Activated naive CD8-positive, alpha-beta T cell treated with anti-CD3 and anti-CD28 coated beads, Interleukin-2, amount 50 U/mL, for 16 hours (primary cell): ENCODE measurements at regions not wholly inside any gene's neighbourhood (a gene's known extent, or its start where the extent isn't known, plus 50 kb on each side); places are given as distances from the start of the nearest gene placed in this dataset.

ENCODE experiments used
- DNase-seq: peaks from one replicate; pipeline ENCODE4 v3.0.0-alpha.2; 2020; ENCODE audit warnings: low read depth, low spot score

- DNase-seq: no peak
Observed at GRCh38 chr6:5946701-5947100, 60.0 kb downstream of the NRN1 start.

GRCh38 chr6:5946181-5946580 lies 60.5 kb downstream of the NRN1 start:
- DNase-seq: no peak

- no peak for DNase-seq
Observed at GRCh38 chr6:5943591-5943990, 63.1 kb downstream of the NRN1 start.

GRCh38 chr6:5942591-5942990 lies 64.1 kb downstream of the NRN1 start:
- no peak for DNase-seq

- no peak for DNase-seq
Observed at GRCh38 chr6:5941188-5941587, 65.5 kb downstream of the NRN1 start.

GRCh38 chr6:5938934-5939333 lies 67.8 kb downstream of the NRN1 start:
- DNase-seq: no peak

GRCh38 chr6:5937936-5938706 lies 68.6 kb downstream of the NRN1 start:
- DNase-seq: no peak

GRCh38 chr6:5937169-5937909 lies 69.4 kb downstream of the NRN1 start:
- DNase-seq: no peak

GRCh38 chr6:5936631-5937030 lies 70.1 kb downstream of the NRN1 start:
- DNase-seq: no peak

GRCh38 chr6:5936140-5936539 lies 70.6 kb downstream of the NRN1 start:
- no peak for DNase-seq

- no peak for DNase-seq
Observed at GRCh38 chr6:5930968-5931367, 75.8 kb downstream of the NRN1 start.

GRCh38 chr6:5930143-5930770 lies 76.5 kb downstream of the NRN1 start:
- DNase-seq: no peak

- DNase-seq: no peak
Observed at GRCh38 chr6:5923840-5924239, 82.9 kb downstream of the NRN1 start.

GRCh38 chr6:5922230-5922629 lies 84.5 kb downstream of the NRN1 start:
- DNase-seq: no peak

- no peak for DNase-seq
Observed at GRCh38 chr6:5909721-5910120, 97.0 kb downstream of the NRN1 start.

- no peak for DNase-seq
Observed at GRCh38 chr6:5906842-5907241, 99.9 kb downstream of the NRN1 start.

- no peak for DNase-seq
Observed at GRCh38 chr6:5906340-5906670, 100.4 kb downstream of the NRN1 start.

- DNase-seq: no peak
Observed at GRCh38 chr6:5905431-5906339, 101.0 kb downstream of the NRN1 start.

- no peak for DNase-seq
Observed at GRCh38 chr6:5904532-5904931, 102.2 kb downstream of the NRN1 start.

GRCh38 chr6:5899216-5900045 lies 107.3 kb downstream of the NRN1 start:
- DNase-seq: no peak

GRCh38 chr6:5898563-5898962 lies 108.2 kb downstream of the NRN1 start:
- DNase-seq: no peak
